IMR-90 (cell line): ENCODE measurements at regions not wholly inside any gene's neighbourhood (a gene's known extent, or its start where the extent isn't known, plus 50 kb on each side); places are given as distances from the start of the nearest gene placed in this dataset.
A peak's percentile ranks its signal among the peaks of the same experiment; 100 is the strongest.

ENCODE experiments used
- ATAC-seq: fragments of 200-7000 bp; cut with Tn5 transposase; 2 replicates; pipeline ENCODE4 v1.9.1; 2020; ENCODE audit warnings: low read depth, mild to moderate bottlenecking, moderate library complexity
- BruUV-seq: library from RNA; stranded (reverse); fragments of 400-500 nt; replicated peaks from 2 replicates; lab custom pipeline; 2021; lab: Mats Ljungman, UMichigan
- CTCF ChIA-PET: fragments of 300-600 bp; formaldehyde crosslinking; extraction: SDS; loops from one replicate; lab custom pipeline; 2021; ENCODE audit warnings: antibody characterized with exemption; lab: Yijun Ruan, JAX
- POLR2A ChIA-PET: fragments of 300-600 bp; sonication (Branson Sonifier 250); formaldehyde crosslinking; loops from one replicate; lab custom pipeline; 2022; ENCODE audit warnings: antibody characterized with exemption; ENCODE audit not compliant: unreplicated experiment; lab: Charles Lee
- DNase-seq: peaks from one replicate; pipeline ENCODE4 v3.0.0; 2013
- H2AFZ ChIP-seq: replicated peaks from 2 replicates; pipeline ENCODE3; 2013; ENCODE audit warnings: low read length, mild to moderate bottlenecking; ENCODE audit not compliant: poor library complexity
- H2AK5ac ChIP-seq: 2 replicates; pipeline ENCODE4 v1.6.1; 2013; ENCODE audit warnings: low read depth, low read length, inconsistent platforms
- H2AK9ac ChIP-seq: replicated peaks from 2 replicates; pipeline ENCODE3; 2013; ENCODE audit warnings: mild to moderate bottlenecking, low read depth, low read length, moderate library complexity; ENCODE audit not compliant: poor library complexity
- H2BK120ac ChIP-seq: 2 replicates; pipeline ENCODE4 v1.6.1; 2013; ENCODE audit warnings: low read depth, low read length, inconsistent platforms
- H2BK15ac ChIP-seq: 3 replicates; pipeline ENCODE4 v1.6.1; 2013; ENCODE audit warnings: low read depth, low read length, inconsistent platforms
- H2BK20ac ChIP-seq: 2 replicates; pipeline ENCODE4 v1.6.1; 2013; ENCODE audit warnings: low read depth, mild to moderate bottlenecking, inconsistent platforms, low read length, moderate library complexity
- H2BK5ac ChIP-seq: 2 replicates; pipeline ENCODE4 v1.6.1; 2013; ENCODE audit warnings: mild to moderate bottlenecking, low read depth, low read length, inconsistent platforms; ENCODE audit not compliant: poor library complexity, severe bottlenecking
- H3K14ac ChIP-seq: replicated peaks from 2 replicates; pipeline ENCODE4 v1.6.1; 2013; ENCODE audit warnings: low read depth, low read length, inconsistent platforms
- H3K18ac ChIP-seq: 2 replicates; pipeline ENCODE4 v1.6.1; 2013; ENCODE audit warnings: low read depth, low read length, control low read depth
- H3K23ac ChIP-seq: 2 replicates; pipeline ENCODE4 v1.6.1; 2013; ENCODE audit warnings: low read depth, low read length, inconsistent platforms
- H3K27ac ChIP-seq: 2 replicates; pipeline ENCODE4 v1.5.1; 2013; ENCODE audit warnings: mild to moderate bottlenecking, control low read depth, low read length; ENCODE audit not compliant: insufficient read depth
- H3K27me3 ChIP-seq: 2 replicates; pipeline ENCODE4 v1.6.1; 2013; ENCODE audit warnings: low read length; ENCODE audit not compliant: control insufficient read depth, insufficient read depth
- H3K36me3 ChIP-seq: 2 replicates; pipeline ENCODE4 v1.6.1; 2013; ENCODE audit warnings: low read length, mixed read lengths; ENCODE audit not compliant: control insufficient read depth, insufficient read depth
- H3K4ac ChIP-seq: 2 replicates; pipeline ENCODE4 v1.6.1; 2013; ENCODE audit warnings: low read depth, low read length, inconsistent platforms
- H3K4me1 ChIP-seq: 2 replicates; pipeline ENCODE4 v1.6.1; 2013; ENCODE audit warnings: low read length, mixed read lengths; ENCODE audit not compliant: control insufficient read depth, insufficient read depth
- H3K4me2 ChIP-seq: 2 replicates; pipeline ENCODE4 v1.6.1; 2013; ENCODE audit warnings: low read depth, mild to moderate bottlenecking, control low read depth, low read length, moderate library complexity
- H3K4me3 ChIP-seq: 2 replicates; pipeline ENCODE4 v1.5.1; 2013; ENCODE audit warnings: low read depth, mild to moderate bottlenecking, control low read depth, low read length, moderate library complexity; ENCODE audit not compliant: insufficient read depth
- H3K56ac ChIP-seq: 2 replicates; pipeline ENCODE4 v1.6.1; 2013; ENCODE audit warnings: low read length, inconsistent platforms; ENCODE audit not compliant: insufficient read depth; ENCODE audit errors: extremely low read depth
- H3K79me1 ChIP-seq, 2 experiments: 2 replicates each; pipeline ENCODE4 v1.6.1; 2013; ENCODE audit warnings: low read length in 2 of 2, inconsistent platforms in 1 of 2, low read depth in 1 of 2
- H3K9ac ChIP-seq: 2 replicates; pipeline ENCODE4 v1.6.1; 2013; ENCODE audit warnings: low read depth, low read length, control low read depth
- H3K9me1 ChIP-seq: 2 replicates; pipeline ENCODE4 v1.6.1; 2013; ENCODE audit warnings: low read length, inconsistent platforms; ENCODE audit not compliant: insufficient read depth
- H3K9me3 ChIP-seq: 2 replicates; pipeline ENCODE4 v1.6.1; 2013; ENCODE audit warnings: low read length; ENCODE audit not compliant: control insufficient read depth, insufficient read depth
- H4K20me1 ChIP-seq: 2 replicates; pipeline ENCODE4 v1.6.1; 2013; ENCODE audit warnings: low read length, inconsistent platforms; ENCODE audit not compliant: insufficient read depth
- H4K5ac ChIP-seq: 2 replicates; pipeline ENCODE4 v1.6.1; 2013; ENCODE audit warnings: mild to moderate bottlenecking, low read depth, low read length, control low read depth
- H4K8ac ChIP-seq, 2 experiments: 2 replicates each; pipeline ENCODE4 v1.6.1; 2013; ENCODE audit warnings: low read depth in 2 of 2, low read length in 2 of 2, control low read depth in 1 of 2, inconsistent platforms in 1 of 2
- H4K91ac ChIP-seq: 2 replicates; pipeline ENCODE4 v1.6.1; 2013; ENCODE audit warnings: low read depth, low read length, inconsistent platforms; ENCODE audit not compliant: insufficient read depth
- BHLHE40 ChIP-seq: fragments of 150-350 bp; IDR thresholded peaks from 2 replicates; pipeline ENCODE4 v1.6.1; 2016; ENCODE audit warnings: mild to moderate bottlenecking, low read depth, low read length
- CHD1 ChIP-seq: IDR thresholded peaks from 2 replicates; pipeline ENCODE4 v1.6.1; 2012; ENCODE audit warnings: low read depth, low read length, improper control_type of control experiment
- ELK1 ChIP-seq: fragments of 150-350 bp; IDR thresholded peaks from 2 replicates; pipeline ENCODE4 v1.6.1; 2016; ENCODE audit warnings: low read depth, mild to moderate bottlenecking, low read length, moderate library complexity, borderline replicate concordance
- FOS ChIP-seq: fragments of 150-350 bp; IDR thresholded peaks from 2 replicates; pipeline ENCODE4 v1.6.1; 2016; ENCODE audit warnings: low read depth, low read length
- MAFK ChIP-seq: IDR thresholded peaks from 2 replicates; pipeline ENCODE4 v1.6.1; 2012; ENCODE audit warnings: low read depth, low read length, improper control_type of control experiment
- MAZ ChIP-seq: IDR thresholded peaks from 2 replicates; pipeline ENCODE4 v1.6.1; 2012; ENCODE audit warnings: low read depth, mild to moderate bottlenecking, low read length, improper control_type of control experiment, moderate library complexity, borderline replicate concordance
- MXI1 ChIP-seq: IDR thresholded peaks from 2 replicates; pipeline ENCODE4 v1.6.1; 2012; ENCODE audit warnings: low read depth, mild to moderate bottlenecking, low read length, moderate library complexity, borderline replicate concordance
- NFE2L2 ChIP-seq: fragments of 150-350 bp; IDR thresholded peaks from 2 replicates; pipeline ENCODE4 v1.6.1; 2016; ENCODE audit warnings: low read depth, mild to moderate bottlenecking, low read length
- RCOR1 ChIP-seq: IDR thresholded peaks from 2 replicates; pipeline ENCODE4 v1.6.1; 2012; ENCODE audit warnings: mild to moderate bottlenecking, low read length, improper control_type of control experiment; ENCODE audit not compliant: insufficient replicate concordance
- RFX5 ChIP-seq: IDR thresholded peaks from 2 replicates; pipeline ENCODE4 v1.8.0; 2012; ENCODE audit warnings: low read depth, mild to moderate bottlenecking, low read length, moderate library complexity
- USF2 ChIP-seq: fragments of 150-350 bp; IDR thresholded peaks from 2 replicates; pipeline ENCODE4 v1.6.1; 2017; ENCODE audit warnings: mild to moderate bottlenecking, antibody characterized with exemption, low read length, low read depth
- WGBS, 2 experiments: methylation state at CpG; one replicate each; pipeline versions ENCODE4 v1.1.5 to v1.1.7; 2013; ENCODE audit warnings: missing lambda C conversion rate in 2 of 2; ENCODE audit not compliant: insufficient read length in 1 of 2; ENCODE audit errors: extremely low coverage in 2 of 2; 5-methylcytosine and 5-hydroxymethylcytosine counted together
- dilution Hi-C: fragments of 300-500 bp; cut with HindIII; formaldehyde crosslinking; loops from one replicate; pipeline ENCODE4 v1.14.3; 2018; ENCODE audit warnings: low sequenced_read_pairs; ENCODE audit not compliant: unreplicated experiment
- in situ Hi-C: fragments of 300-500 bp; cut with MboI; formaldehyde crosslinking; loops from 3 replicates; pipeline ENCODE4 v1.14.3; 2019; ENCODE audit warnings: low sequenced_read_pairs, inconsistent platforms, mixed read lengths
- intact Hi-C: fragments of 100-400 bp; cut with micrococcal nuclease; formaldehyde crosslinking; loops from 2 replicates; pipeline ENCODE4 v1.10.0; 2022

DNA sequence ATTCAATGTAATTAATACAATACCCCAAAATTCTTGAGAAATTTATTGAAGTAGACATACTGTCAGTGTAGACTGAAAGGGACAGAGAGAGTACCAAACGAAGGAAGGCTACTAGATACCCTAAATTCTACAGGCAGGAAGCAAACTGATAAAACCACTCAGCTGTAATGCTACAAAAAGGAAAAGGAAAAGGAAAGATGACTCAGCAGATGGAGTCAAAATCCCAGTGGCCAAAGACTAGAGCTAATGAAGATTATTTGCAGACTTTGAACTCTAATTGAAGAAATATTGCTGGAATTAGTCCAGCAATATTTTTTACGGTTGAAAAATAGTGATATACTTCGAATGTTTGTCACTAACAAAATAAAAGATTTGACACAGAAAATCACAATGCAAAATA, 671.9 kb downstream of the BRINP3 start:
- no peak overlapping the region for H2BK120ac ChIP-seq
- ATAC-seq, result no peak
- in situ Hi-C loops, result no loop called here
- H3K9ac ChIP-seq, result no peak overlapping the region
- H4K8ac ChIP-seq, result no peak overlapping the region
- H3K14ac ChIP-seq, result no peak overlapping the region
- no peak for DNase-seq
- TF ChIP-seq RCOR1, result no peak
- no peak for TF ChIP-seq MXI1
- TF ChIP-seq BHLHE40, result no peak
- TF ChIP-seq NFE2L2, result peak; percentile 61; the same call in 1 of the 2 replicates
- TF ChIP-seq CHD1, result no peak
- no peak for TF ChIP-seq USF2
- TF ChIP-seq RFX5, result no peak
- TF ChIP-seq ELK1, result no peak
- TF ChIP-seq MAFK, result peak; percentile 52; the same call in 1 of the 2 replicates
- TF ChIP-seq MAZ, result no peak
- TF ChIP-seq FOS, result no peak
- WGBS, 2 experiments, result no CpG with 5 or more reads among the region's 3 CpGs
- no peak overlapping the region for H2BK20ac ChIP-seq
- intact Hi-C loops, result no loop called here
- no peak overlapping the region for H2AK9ac ChIP-seq
- no peak overlapping the region for H3K4me2 ChIP-seq
- no peaks in the 10 kb centered on the region for H3K79me1 ChIP-seq
- POLR2A ChIA-PET, result no interaction called here
- H2AFZ ChIP-seq, result no peak overlapping the region
- no peak overlapping the region for H4K5ac ChIP-seq
- H3K27ac ChIP-seq, result no peak overlapping the region
- no peak overlapping the region for H2BK15ac ChIP-seq
- H3K56ac ChIP-seq, result no peak overlapping the region
- no peak overlapping the region for H3K4ac ChIP-seq
- CTCF ChIA-PET, result no interaction called here
- H3K9me3 ChIP-seq, result no peaks in the 10 kb centered on the region
- no peak overlapping the region for H3K23ac ChIP-seq
- no peaks in the 10 kb centered on the region for H3K4me1 ChIP-seq
- H3K4me3 ChIP-seq, result no peak overlapping the region
- no peaks in the 10 kb centered on the region for H3K9me1 ChIP-seq
- no peak overlapping the region for H2BK5ac ChIP-seq
- no peak overlapping the region for H3K18ac ChIP-seq
- no peaks in the 10 kb centered on the region for H4K20me1 ChIP-seq
- H3K36me3 ChIP-seq, result no peaks in the 10 kb centered on the region
- no peaks in the 10 kb centered on the region for H3K27me3 ChIP-seq
- BruUV-seq, result no TSS peak
- no peak overlapping the region for H4K91ac ChIP-seq
- no peak overlapping the region for H2AK5ac ChIP-seq
- dilution Hi-C loops, result no loop called here
